HG03378 (cell line): ENCODE measurements at regions not wholly inside any gene's neighbourhood (a gene's known extent, or its start where the extent isn't known, plus 50 kb on each side); places are given as distances from the start of the nearest gene placed in this dataset.
"Not testable (repeated sequence)": the region's sequence is repeated elsewhere in the genome, so short reads cannot be mapped to it uniquely, and the experiment has no call there.

ENCODE experiments used
- ATAC-seq: cut with Tn5 transposase; IDR thresholded peaks from one replicate; pipeline ENCODE4 v1.9.1; 2021; ENCODE audit warnings: mild to moderate bottlenecking, moderate library complexity; ENCODE audit not compliant: unreplicated experiment

GRCh38 chr7:123324283-123324682 lies 124.5 kb upstream of the SLC13A1 start:
- no peak for ATAC-seq

DNA sequence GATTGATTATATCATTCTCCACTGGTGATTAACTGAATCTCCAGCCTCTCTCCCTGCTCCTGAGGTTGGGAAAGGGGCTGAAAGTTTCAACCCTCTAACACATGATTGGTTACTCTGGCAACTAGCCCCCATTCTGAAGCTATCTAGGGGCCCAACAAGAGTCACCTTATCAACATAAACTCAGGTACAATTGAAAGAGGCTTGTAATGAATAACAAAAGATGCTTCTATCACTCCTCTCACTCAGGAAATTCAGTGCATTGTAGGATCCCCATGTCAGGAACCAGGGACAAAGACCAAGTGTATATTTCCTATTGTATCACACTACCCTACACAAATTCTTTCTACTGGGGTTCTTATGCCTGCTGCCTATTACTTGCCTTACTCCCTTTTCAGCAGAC lies 123.9 kb upstream of the SLC13A1 start:
- ATAC-seq = no peak

DNA sequence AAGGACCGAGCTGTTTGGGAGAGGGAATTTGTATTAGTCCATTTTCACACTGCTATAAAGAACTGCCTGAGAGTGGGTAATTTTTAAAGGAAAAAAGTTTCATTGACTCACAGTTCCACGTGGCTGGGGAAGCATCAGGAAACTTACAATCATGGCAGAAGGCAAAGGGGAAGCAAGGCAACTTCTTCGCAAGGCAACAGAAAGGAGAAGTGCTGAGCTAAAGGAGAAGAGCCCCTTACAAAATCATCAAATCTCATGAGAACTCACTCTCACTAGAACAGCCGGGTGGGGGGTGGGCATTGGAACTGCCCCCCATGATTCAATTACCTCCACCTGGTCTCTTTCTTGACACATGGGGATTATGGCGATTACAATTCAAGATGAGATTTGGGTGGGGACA lies 121.8 kb upstream of the SLC13A1 start:
- not testable (repeated sequence) for ATAC-seq

GRCh38 chr7:123319911-123320310 lies 120.1 kb upstream of the SLC13A1 start:
- ATAC-seq = no peak

DNA sequence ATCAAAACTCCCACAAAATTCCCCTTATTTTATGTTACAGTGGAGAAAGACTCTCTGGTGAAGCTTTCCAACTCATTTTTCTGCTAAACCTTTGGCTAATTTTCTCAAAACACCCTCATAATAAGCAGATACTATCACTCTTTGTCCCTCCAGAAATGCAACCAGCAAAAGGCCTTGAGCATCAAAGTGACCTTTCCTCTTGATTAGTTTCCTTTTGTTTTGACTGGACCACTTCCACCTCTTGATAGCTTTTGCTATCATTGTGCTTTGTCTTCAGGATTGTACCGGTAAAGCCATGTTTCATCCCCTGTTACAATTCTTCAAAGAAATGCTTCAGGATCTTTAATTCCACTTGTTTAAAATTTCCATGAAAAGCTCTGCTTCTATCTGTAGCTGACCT lies 115.1 kb upstream of the SLC13A1 start:
- no peak for ATAC-seq

DNA sequence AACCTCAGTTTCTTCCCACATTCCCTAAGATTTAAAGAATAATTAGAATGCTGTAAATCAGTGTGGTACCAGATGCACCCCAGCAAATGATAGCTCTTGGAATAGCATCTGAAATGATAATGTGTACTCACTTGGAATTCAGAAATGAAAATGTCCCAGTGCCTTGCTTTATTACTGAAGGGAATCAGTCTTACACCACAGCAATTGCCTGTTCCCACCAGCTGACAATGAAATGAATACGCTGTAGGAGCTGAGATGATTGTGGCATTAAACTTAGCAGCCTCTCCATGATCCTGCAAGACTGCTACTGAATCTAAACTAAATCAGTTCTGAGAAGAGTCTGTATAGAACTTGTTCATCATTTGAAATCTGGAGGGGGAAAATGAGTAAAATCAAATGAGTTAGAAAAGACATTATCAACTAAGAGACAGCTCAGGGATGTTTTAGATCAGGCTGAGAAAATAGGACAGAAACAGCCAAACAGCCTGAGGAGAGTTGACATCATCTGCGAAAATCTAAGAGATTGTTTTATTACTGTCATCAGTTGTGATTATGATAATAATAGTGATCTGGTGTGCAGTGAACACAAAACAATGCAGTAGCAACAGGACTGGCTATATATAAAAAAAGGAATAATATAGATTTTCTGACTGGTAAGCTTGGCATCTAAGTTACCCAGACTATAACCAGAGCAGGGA lies 108.6 kb upstream of the SLC13A1 start:
- ATAC-seq = no peak

DNA sequence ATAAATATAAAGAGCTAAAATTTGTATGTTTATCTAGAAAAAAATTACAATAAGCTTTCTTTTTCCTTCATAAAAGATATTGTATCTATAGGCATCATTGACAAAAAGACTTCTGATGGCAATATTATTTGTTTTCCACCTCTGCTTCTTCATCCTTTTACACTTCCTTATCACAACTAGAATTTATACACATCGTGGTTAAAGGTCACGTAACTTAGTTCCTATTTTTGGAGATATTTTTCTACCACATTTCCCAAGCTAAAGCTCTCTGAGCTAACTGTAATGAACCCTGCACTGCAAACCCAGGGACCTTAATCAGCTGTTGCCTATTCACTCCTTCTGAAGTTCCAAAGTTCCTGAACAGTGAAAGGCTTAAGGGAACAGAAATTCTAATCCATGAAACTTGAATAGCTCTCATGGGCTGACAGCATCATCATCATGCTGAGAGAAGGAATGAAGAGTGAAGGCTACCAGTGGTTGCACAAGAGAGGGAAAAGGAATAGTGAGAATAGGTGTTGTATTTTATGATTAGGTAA lies 106.1 kb upstream of the SLC13A1 start:
- no peak for ATAC-seq

- no peak for ATAC-seq
Observed at GRCh38 chr7:123303926-123304325, 104.2 kb upstream of the SLC13A1 start.

DNA sequence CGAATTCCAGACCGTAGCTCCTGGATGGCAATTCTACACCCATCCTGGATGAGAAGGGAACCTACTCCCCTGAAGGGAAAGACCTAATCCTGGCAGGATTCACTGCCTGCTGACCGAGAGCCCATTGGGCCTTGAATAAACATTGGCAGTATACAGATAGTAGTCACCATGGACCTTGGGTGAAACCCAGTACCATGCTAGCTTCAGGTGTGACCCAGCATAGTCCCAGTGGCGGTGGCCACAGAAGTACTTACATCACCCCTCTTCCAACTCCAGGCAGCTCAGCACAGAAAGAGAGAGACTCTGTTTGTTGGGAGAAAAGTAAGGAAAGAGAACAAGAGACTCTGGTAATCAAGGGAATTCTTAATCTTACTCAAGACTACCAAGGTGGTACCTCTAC lies 97.2 kb upstream of the SLC13A1 start:
- ATAC-seq = no peak

GRCh38 chr7:123293710-123294109 lies 93.9 kb upstream of the SLC13A1 start:
- no peak for ATAC-seq

DNA sequence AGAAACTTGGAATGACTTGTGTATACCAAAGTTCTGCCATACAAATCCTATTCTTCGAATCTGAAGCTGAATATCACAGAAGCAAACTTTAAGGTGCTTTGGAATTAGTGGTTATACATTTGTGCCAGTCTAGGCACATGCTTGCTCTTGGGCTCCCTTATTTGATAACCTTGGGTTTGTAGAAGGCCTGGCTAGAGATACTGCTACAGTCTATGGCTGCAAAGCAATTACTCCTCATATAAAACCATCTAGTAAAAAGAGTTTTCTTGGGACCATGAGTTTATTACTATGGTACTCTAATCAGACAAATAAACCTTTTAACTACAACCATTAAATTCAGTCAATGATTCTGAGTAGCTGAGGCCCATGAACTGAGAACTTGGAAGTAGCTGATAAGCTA lies 92.5 kb upstream of the SLC13A1 start:
- ATAC-seq = no peak

DNA sequence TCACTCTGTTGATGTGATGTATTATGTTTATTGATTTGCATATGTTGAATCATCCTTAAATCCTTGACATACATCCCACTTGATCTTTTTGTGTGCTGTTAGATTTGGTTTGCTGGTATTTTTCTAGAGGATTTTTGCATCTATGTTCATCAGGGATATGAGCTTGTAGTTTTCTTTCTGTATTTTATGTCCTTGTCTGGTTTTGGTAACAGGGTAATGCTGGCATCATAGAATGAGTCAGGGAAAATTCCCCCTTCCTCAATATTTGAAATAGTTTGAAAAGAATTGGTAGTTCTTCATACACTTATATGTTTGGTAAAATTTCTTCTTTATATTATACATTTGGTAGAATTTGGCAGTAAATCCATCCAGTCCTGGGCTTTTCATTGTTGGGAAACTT lies 89.4 kb upstream of the SLC13A1 start:
- no peak for ATAC-seq

DNA sequence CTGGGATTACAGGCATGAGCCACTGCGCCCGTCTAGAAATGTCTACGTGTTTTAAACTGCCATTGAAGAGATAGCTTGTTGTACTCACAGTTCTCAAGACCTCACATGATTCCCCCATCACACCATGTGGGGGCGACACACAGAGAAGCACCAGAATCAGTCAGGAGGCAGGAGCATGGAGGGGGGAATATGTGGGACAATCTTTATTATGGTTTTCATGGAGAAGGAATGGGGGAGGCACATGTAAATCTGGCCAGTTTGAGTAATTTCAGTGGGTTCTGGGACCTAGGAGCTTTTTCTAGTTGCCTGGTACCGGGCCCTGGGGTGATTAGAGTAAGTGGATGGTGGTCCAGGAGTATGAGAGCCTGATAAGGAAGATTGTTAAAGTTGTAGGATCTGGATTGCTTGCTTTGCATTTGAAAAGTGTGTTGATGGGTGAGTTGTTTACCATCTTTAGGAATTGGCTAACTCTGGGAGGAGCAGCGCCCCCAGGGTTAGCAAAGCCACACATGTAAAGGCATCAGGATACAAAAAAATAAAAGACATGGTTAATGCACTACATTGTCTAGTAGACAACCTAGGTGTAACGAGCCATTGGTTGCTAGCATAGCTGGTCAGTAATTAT lies 85.4 kb upstream of the SLC13A1 start:
- ATAC-seq = no peak

GRCh38 chr7:123283373-123283772 lies 83.6 kb upstream of the SLC13A1 start:
- ATAC-seq = no peak

- no peak for ATAC-seq
Observed at GRCh38 chr7:123282181-123282580, 82.4 kb upstream of the SLC13A1 start.

- ATAC-seq = no peak
Observed at GRCh38 chr7:123279949-123280348, 80.2 kb upstream of the SLC13A1 start.

GRCh38 chr7:123275036-123275753 lies 75.4 kb upstream of the SLC13A1 start:
- ATAC-seq = no peak

DNA sequence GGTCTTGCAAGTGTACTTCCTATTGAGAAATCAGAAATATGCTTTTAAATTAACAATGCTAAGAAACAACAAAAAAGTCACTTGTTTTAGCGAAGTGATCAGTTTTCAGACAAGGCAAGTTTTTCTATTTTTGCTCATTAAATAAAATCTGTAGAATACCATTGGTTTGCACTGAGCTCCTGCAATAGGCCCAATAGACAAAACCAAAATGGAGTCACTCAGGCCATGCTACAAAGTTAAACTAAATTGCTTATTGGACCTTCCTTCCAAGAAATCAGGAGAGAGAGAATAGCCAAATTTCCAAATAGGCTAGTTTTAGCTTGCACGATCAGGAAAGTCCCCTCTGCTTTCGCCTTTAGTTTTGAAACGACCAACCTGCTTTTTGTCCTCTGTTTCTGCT lies 73.4 kb upstream of the SLC13A1 start:
- no peak for ATAC-seq

- ATAC-seq = no peak
Observed at GRCh38 chr7:123271856-123272255, 72.1 kb upstream of the SLC13A1 start.

DNA sequence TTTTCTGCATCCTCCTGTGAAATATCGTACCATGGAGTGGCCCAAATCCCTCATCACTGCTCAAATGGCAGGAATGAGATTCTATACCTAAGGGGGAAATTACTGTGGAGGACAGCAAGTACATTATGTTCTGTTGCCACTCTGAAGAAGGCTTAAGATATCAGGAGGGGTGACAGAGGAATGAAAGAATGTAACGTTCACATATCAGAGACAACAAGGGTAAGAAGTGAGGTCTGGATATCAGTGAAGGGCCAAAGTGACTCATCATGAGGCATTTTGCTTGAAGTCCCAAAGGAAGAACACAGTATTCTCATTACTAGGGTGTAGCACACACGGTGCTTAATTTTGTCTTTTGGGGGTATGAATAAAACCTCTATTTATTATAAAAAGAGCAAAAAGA lies 71.5 kb upstream of the SLC13A1 start:
- no peak for ATAC-seq

DNA sequence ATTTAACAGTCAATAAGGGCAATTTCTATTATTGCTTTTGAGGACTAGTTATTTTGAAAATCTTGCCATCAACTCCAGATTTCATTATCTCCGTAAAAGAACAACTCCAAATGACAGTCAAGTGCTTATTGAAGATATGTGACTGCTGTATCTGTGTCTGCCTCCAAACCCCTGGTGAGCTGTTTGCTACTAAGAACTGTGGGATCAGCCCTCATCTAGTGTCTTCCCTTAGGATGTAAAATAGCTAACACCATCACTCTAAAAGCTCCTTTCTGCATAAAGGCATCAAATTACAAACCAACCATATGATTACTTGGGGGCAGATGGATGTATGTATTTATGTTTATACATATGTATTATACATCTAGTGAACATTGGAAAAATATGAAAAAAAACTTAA lies 70.8 kb upstream of the SLC13A1 start:
- no peak for ATAC-seq

- no peak for ATAC-seq
Observed at GRCh38 chr7:123265853-123266252, 66.1 kb upstream of the SLC13A1 start.
